GM19468 (cell line): ENCODE measurements at regions not wholly inside any gene's neighbourhood (a gene's known extent, or its start where the extent isn't known, plus 50 kb on each side); places are given as distances from the start of the nearest gene placed in this dataset.

Source experiments
- ATAC-seq: cut with Tn5 transposase; IDR thresholded peaks from one replicate; pipeline ENCODE4 v1.9.1; 2021; ENCODE audit warnings: mild to moderate bottlenecking, moderate library complexity, moderate number of reproducible peaks; ENCODE audit not compliant: unreplicated experiment; ENCODE audit errors: extremely low read depth

DNA sequence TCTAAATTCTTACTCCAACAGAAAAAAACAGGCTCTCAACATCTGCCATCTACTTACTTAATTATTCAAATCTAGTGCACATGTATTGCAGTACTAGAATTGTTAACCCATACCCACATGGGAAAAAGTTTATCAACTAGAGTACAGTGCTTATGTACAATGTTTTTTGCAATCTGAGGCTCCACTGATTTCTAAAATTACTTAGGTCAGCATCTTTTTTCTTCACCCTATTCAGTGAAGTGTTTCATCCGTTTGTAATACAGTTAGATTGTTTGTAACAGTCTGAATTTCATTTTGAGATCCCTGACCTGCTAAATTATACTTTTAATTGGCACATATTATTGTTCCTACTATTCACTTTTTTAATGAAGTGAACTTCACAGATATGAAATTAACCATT is 402.2 kb downstream of the FOXA2 start:
- no peak for ATAC-seq

DNA sequence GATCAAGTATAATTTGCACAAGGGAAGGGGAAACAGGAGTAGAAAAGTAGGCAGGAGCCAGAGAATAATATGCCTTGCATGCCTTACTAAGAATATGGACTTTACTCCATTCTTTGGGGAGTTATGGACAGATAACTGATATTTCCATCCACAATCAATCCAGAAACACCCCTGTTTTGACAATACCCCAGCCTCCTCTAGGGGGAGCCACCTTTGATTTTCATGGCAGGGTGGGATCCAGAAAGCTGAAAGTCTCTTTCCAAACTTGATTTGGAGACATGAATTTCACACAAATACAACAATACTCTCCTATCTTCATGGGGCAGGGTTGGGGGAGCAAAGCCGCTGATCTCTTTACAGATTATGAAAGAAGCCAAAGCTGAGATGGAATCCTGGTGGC is 404.1 kb downstream of the FOXA2 start:
- no peak for ATAC-seq

DNA sequence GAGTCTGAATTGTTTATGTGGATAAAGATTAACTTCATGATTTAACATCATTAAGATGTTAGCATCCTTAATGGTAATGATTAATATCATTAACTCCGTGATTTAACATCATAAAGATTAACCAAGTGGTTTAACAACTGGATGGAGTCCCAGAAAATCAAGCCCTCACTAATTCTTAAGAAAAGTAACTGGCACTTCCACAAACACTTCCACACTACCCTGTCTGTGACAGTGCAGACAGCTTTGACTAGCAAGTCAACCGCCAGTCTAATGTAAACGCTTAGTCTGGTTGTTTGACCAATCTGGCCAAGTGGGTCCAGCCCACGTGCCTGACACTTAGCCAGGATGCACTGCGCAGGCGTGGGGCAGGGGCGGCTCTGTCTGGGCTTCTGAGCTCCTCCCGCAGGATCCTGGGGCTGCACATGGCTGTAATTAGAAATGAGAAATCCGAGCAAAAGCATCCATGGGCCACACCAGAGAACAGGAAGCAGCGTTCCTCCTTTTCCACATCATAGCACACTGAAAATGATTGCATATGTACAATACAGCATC is 424.2 kb downstream of the FOXA2 start:
- ATAC-seq, result no peak

DNA sequence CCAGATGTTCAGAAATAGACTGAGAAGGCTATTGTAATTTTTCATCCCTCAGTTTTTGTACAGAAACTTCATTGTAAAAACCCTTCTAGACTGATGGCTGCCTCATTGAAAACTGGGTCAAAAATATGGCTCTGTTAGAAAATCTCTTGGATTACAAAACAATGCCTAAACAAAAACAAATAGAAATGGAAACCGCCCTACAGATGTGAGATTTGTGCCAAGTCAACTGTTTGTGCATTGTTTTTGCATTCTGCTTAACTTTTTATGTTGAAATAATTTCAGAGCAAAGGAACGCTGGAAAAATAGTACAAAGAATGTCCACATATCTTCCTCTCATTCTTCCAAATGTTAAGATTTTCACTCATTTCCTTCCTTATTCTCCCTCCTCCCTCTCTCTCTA is 425.1 kb downstream of the FOXA2 start:
- ATAC-seq, result no peak

DNA sequence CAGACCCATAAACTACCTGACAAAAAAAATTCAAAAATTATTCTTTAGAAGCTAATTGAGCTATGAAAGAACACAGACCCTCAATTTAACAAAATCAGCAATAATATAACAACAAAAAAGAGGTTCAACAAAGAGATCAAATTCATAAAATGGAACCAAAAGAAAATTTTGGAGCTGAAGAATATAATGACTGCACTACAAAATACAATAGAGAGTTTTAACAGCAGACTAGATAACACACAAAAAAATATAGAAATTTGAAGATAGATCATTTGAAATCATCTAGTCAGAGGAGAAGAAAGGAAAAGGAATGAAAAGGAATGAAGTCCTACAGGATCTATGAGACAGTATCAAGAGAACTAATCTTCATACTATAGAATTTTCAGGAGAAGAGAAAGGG is 422.1 kb downstream of the PAX1 start:
- no peak for ATAC-seq

DNA sequence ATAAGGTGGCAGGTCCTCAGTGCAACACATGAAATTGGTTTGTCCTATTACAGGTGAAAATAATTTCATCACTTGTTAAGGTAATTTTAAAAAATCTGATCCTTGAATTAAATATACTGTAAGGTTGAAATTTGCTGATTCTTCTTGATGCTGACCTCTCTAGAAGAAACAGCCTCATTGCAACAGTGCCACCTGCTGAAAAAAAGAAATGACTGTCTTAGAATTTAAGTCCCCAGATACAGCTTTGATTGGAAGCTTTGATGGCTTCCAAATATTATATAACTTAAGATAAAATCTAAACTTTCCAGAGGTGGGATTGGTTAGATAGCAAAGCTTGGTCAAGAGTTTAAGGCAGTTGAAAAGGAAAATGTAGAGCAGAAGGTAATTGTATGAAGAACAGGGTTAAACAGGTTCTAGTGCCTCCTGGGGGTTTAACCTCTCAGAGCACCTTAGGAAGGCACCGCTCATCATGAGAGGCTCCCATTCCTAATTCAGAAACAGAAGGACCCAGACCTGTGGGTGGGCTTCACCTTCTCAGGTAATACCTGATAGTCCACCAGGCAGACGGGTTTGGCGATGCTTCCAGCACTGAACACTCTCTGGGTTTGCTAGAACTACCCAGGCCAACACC is 401.0 kb downstream of the PAX1 start:
- ATAC-seq, result no peak

DNA sequence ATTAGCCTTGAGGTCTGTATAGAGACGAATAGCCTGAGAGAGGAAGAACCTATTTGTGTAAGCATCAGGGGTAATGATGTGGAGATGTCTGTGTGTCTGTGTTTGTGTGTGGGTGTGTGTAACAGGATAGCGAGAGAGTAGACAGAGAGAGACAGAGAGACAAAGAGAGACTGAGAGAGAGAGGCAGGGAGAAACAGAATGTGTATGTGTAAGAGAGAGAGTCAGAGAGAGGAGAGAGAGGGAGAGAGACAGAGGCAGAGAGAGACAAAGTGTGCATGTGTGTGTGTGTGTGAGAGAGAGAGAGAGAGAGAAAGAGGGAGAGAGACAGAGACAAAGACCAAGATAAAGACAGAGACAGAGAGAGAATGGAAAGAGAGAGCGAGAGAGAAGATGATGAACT is 396.1 kb downstream of the PAX1 start:
- ATAC-seq, result no peak

DNA sequence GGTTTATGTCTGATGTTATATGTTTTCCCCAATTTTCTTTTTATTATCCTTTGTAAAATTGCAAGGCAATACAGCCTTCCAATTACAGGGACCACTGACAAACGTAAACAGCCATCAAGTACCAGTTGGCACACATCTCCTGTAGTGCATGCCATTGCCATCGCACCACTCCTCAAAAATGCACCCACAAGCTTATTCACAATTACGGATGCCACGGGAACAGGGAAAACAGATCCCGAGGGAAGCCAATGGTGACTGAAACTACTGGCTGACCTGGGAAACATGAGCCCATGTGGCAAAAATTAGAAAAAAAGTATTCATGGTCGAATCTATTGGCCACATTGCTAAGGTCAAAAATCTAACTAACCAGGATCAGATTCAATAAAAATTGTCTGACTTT is 395.2 kb downstream of the PAX1 start:
- ATAC-seq, result no peak

DNA sequence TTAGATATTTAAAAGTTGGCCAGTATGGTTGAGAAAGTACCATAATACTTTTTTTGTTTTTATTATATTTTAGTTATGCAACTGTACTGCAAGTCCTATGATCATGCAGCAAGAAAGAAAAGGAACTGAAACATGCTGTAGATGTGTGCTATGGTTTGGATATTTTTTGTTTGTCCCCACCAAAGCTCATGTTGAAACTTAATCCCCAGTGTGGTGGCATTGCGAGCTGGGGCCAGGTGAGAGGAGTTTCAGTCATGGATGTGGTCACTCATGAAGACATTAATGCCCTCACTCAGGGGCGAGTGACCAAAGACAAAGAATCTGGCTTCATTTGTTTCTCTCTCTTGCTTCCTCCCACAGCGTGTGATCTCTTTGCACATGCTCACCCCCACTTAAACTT is 393.9 kb downstream of the PAX1 start:
- no peak for ATAC-seq

DNA sequence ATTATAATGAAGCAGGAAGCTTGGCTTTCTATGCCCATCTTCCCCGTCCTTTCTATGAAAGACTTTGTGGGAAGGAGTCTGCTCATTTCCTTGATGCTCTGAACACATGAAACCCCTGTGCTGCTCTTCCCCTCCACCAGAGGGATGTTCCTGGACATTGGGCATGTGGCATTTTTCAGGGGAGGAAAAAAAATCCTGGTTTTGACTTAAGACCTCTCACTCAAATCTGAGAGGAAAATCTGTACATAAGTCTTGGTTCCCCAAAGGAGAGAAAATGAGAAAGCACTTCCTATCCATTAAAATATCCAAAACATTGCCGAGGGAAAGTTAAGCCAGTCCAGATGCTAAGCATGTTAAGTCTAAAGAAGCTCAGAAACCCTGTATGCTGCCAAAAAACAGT is 393.0 kb downstream of the PAX1 start:
- no peak for ATAC-seq

DNA sequence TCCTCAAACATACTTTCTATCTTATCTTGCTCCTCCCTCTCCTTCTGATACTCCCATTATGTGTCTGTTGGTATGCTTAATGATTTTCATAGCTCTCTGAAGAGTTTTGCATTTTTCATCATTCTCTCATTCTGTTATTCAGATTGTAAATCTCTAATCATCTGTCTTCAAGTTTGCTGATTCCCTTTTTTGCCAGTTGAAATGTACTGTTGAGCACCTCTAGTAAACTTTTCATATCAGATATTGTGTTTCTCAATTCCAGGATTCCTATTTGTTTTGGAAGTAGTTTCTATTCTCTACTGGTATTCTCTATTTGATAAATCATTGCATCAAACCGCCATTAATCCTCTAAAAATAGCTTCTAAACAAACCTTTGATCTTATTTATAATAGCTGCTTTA is 387.7 kb downstream of the PAX1 start:
- no peak for ATAC-seq

DNA sequence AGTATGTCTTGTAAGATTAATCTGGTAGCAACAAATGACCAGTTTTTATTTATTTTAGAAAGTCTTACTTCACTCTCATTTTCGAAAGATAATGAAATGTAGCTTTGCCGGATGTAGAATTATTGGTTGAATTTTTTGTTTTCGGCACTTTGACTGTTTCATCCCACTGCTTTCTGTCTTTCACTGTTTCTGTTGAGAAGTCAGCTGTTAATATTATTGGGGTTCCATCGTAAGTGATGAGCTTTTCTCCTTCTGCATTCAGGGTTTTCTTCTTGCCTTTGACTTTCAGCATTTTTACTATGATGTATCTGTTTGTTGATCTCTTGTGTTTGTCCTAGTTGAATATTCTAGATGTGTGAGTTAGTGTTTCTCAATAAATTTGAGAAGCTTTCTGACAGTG is 383.4 kb downstream of the PAX1 start:
- ATAC-seq, result no peak

DNA sequence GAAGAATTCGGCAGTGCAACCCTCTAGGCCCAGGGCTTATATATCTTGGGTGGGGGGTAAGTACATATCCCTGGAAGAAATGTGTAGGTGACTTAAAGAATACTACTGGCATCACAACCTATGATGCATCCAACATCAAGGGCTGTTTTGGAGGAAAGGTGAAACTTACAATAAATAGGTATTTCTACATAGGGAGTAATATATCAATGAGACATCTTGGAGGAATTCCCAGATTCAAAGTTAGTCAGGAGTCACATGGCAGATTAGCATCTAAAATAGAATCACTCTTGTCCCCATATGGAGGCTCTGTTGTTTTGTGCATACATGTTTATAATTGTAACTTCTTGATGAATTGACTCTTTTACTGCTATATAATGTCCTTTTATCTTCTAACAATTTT is 375.5 kb downstream of the PAX1 start:
- no peak for ATAC-seq

DNA sequence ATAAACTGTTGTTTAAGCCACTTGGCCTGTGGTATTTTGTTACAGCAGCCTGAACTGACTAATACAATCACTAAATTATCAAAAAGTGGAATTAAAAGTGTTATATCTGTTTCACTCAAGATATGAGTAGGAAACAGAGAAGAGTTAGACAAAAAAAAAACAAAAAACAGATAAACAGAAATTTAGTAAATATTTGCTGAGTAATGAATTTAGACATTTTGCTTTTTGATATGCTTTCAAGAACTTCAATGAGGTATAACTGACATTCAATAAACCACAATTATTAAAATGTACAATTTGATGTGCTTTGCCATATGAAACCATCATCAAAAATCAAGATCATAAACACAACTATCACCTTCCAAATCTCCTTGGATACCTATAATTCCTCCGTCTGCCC is 369.2 kb downstream of the PAX1 start:
- no peak for ATAC-seq

DNA sequence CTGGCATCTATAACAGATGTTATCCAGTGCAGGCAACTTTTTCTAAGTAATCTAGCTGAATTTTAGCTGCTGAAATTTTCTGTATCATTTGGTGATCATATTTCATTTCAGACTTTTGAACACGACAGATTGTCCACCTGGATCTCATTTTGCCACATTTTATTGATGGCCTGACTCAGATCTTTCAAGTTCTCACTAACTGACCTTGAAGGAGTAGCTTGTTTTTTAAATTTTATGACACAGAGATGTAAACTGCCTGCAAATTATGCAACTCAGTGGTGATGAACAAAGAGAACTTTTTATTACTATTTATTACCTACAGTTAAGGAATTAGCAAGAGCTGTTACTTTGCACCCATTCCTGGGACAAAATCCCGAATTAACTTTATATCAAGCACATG is 366.4 kb downstream of the PAX1 start:
- no peak for ATAC-seq

DNA sequence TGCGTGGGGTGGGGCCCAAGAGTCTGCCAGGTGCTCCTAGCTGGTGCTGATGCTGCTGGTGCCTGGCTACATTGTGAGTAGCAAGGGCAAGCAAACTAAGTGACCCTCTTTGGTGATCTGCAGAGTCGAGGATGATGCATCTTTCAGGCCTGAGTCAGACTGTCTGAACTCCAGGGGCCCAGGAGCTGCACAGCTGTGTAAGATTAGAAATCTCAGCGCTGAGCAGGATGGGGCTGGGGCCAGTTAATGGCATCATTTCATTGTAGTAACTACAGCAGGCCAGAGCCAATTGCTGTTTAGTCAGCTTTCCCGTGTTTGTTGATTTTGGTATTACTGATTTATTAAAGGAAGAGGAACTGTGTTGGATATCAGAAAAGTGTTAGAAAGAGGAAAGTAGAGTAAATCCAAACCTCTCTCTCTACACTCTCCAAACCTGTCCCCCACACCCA is 365.2 kb downstream of the PAX1 start:
- no peak for ATAC-seq

DNA sequence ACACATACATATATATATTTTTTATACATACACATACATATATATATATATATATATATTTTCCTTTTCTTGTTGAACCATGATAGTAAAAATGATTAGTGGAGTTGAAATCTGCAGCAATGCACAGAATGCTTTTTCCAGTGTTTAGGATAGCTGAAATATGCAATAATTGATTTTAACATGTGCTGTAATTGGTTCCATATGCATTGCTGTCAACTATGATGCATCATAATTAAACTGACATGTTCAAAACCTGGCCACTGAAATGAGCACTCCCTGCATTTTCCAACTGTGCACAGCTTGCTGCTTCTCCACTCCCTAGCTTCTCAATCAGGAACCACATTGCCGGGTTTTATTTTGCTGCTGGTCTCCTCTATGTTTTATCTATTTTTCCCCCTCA is 358.3 kb downstream of the PAX1 start:
- no peak for ATAC-seq

DNA sequence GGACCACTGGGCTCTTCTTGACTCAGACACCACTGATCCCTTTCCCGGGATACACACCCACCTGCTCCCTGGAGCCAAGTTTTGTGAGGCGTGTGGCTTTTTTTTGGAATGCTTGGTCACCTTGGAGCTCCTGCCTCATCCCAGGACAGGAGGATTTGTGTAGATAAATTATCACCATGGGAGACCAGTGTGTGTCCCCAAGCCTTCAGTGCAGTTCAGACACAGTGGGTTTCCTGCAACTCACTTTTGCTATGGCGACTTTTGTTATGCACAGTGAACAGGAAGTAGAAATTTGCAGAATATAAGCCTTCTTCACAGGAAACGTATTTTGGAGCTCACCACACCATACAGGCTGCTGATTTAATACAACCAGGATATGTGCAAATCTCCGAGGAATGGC is 357.4 kb downstream of the PAX1 start:
- no peak for ATAC-seq

DNA sequence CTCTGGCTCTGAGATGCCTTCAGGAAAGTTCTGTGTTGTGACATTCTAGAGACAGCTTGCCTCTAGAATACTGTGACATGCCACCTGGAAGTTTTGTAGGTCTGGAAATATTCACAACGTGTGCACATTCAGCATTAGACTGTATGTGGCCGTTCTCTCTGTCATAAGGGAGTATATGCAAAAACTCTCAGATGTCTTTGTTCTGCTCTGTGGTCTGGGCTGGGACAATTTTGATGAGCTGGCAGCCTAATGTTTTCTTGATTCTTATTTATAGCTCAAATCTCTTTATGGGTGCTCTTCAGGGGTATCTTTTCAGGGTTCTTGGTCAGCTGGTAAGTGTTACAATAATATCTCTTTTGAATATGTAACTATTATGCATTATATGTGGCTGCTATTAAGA is 355.1 kb downstream of the PAX1 start:
- no peak for ATAC-seq

DNA sequence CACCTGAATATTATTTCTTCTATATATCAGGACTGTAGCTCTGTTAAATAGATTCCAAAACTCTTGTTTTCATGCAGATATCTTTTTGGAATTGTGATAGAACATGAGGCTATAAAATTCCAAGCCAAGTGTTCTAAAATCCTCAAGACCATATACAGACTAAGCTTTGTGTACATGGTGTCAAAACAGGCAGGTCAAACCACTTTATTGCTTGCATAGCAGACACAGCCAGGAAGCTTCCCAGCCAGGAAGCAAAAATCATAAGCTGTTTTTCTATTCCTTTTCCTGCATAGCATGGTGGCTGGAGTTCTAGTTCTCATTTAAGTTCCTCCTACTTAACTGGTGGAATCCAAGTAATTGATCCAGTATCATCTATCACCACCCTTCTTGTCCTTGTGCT is 353.3 kb downstream of the PAX1 start:
- ATAC-seq, result no peak

DNA sequence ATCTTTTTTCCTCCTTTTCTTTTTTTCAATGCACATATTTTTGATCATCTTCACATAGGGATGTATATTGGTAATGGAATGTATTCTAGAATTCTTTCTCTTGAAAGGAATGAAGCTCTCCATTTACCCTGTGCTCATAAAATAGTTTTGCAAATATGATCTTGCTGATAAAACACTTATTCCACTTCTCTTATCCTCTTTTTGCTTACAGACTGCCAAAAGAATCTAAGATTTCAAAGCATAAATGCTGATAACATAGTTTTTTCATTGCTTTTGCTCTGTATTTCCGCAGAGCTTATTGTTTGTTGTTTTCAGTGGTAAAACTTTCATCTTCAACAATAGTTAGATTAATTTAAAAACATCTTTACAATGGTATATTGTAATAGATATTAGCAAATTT is 350.5 kb downstream of the PAX1 start:
- no peak for ATAC-seq

DNA sequence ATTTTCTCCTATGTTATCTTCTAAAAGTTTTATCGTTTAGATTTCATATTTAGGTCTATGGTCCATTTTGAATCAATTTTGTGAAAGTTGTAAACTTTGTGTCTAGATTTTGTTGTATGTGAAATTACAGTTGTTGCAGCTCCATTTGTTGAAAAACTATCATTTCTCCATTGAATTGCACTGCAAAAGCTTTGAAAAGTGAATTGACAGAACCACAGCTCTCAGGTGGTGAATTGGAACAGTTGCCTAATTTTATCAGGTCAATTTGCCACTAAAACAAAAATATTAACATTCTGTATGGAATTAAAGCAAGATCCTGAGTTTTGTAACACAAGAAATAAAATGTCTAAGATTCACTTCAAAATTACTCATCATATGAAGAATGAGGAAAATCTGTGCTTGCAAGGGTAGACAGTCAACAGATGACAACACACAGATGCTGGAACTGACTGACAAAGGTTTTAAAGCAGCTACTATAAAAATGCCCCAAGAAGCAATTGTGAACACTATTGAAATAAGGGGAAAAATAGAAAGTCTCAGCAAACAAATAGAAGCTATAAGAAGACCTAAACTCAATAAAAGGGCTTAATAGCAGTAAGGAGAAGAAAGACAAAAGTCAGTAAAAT is 346.7 kb downstream of the PAX1 start:
- no peak for ATAC-seq
